ENCODE measurements at regions not wholly inside any gene's neighbourhood (a gene's known extent, or its start where the extent isn't known, plus 50 kb on each side); places are given as distances from the start of the nearest gene placed in this dataset.

DNA sequence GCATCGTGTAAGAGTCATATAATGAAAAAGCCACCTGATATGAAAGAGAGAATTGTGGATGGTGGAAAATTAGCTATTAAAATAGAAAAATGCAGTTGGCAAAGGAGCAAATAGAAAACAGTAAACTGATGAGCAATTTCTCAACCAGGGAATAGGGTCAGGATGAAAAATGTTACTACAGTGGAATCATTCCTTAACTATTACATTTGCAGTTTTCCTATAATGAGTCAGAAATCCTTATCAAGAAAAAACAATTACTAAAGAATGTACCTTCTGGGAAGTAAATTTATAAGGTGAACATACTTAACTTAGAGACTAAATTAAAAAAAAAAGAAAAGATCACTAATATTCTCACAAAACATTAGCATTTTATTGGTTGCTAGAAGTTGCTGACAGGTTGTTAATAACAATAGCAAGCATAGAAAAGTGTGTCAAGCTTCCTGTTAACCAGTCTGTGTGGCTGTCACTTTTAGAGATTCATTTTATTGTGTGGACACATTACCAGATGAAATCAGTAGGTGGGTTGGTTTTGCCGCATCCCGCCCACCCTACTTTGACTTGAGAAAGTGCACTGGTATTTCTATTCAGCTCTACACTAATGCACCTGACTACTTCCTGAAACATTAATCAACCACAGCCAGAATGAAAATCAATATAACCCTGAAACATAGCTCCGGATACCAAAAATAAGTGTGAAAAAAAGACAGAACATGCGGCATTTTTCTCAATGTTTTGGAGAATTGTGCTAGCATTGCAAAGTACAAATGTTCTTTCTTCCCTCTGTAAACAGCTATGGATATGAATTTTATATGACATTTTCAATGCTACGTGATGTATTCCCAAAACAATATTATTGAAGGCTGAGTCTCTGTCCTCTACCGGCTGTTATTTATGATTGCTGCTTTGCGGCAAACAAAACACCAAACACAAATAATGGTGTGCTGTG is 576.7 kb downstream of the SLC16A7 start:
- TF ChIP-seq EGR1 (IDR thresholded peaks at IDR 0.05; ENCODE audit: low read depth in 2 of 2) (no peak), YY1 (IDR thresholded peaks at IDR 0.05) (no peak), TAF1 (conservative IDR thresholded peaks at IDR 0.05) (no peak), RAD21 (IDR thresholded peaks at IDR 0.05) (no peak), JUND (IDR thresholded peaks at IDR 0.05) (no peak)
- TF ChIP-seq, protein P1, sequence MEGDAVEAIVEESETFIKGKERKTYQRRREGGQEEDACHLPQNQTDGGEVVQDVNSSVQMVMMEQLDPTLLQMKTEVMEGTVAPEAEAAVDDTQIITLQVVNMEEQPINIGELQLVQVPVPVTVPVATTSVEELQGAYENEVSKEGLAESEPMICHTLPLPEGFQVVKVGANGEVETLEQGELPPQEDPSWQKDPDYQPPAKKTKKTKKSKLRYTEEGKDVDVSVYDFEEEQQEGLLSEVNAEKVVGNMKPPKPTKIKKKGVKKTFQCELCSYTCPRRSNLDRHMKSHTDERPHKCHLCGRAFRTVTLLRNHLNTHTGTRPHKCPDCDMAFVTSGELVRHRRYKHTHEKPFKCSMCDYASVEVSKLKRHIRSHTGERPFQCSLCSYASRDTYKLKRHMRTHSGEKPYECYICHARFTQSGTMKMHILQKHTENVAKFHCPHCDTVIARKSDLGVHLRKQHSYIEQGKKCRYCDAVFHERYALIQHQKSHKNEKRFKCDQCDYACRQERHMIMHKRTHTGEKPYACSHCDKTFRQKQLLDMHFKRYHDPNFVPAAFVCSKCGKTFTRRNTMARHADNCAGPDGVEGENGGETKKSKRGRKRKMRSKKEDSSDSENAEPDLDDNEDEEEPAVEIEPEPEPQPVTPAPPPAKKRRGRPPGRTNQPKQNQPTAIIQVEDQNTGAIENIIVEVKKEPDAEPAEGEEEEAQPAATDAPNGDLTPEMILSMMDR (IDR thresholded peaks at IDR 0.05; ENCODE audit: low read depth, low read length, missing input control), result no peak
- TF ChIP-seq, protein P2, sequence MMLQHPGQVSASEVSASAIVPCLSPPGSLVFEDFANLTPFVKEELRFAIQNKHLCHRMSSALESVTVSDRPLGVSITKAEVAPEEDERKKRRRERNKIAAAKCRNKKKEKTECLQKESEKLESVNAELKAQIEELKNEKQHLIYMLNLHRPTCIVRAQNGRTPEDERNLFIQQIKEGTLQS (IDR thresholded peaks at IDR 0.05), result no peak
- TF ChIP-seq, protein P3, sequence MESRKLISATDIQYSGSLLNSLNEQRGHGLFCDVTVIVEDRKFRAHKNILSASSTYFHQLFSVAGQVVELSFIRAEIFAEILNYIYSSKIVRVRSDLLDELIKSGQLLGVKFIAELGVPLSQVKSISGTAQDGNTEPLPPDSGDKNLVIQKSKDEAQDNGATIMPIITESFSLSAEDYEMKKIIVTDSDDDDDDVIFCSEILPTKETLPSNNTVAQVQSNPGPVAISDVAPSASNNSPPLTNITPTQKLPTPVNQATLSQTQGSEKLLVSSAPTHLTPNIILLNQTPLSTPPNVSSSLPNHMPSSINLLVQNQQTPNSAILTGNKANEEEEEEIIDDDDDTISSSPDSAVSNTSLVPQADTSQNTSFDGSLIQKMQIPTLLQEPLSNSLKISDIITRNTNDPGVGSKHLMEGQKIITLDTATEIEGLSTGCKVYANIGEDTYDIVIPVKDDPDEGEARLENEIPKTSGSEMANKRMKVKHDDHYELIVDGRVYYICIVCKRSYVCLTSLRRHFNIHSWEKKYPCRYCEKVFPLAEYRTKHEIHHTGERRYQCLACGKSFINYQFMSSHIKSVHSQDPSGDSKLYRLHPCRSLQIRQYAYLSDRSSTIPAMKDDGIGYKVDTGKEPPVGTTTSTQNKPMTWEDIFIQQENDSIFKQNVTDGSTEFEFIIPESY (IDR thresholded peaks at IDR 0.05), result no peak
- TF ChIP-seq, protein P4, sequence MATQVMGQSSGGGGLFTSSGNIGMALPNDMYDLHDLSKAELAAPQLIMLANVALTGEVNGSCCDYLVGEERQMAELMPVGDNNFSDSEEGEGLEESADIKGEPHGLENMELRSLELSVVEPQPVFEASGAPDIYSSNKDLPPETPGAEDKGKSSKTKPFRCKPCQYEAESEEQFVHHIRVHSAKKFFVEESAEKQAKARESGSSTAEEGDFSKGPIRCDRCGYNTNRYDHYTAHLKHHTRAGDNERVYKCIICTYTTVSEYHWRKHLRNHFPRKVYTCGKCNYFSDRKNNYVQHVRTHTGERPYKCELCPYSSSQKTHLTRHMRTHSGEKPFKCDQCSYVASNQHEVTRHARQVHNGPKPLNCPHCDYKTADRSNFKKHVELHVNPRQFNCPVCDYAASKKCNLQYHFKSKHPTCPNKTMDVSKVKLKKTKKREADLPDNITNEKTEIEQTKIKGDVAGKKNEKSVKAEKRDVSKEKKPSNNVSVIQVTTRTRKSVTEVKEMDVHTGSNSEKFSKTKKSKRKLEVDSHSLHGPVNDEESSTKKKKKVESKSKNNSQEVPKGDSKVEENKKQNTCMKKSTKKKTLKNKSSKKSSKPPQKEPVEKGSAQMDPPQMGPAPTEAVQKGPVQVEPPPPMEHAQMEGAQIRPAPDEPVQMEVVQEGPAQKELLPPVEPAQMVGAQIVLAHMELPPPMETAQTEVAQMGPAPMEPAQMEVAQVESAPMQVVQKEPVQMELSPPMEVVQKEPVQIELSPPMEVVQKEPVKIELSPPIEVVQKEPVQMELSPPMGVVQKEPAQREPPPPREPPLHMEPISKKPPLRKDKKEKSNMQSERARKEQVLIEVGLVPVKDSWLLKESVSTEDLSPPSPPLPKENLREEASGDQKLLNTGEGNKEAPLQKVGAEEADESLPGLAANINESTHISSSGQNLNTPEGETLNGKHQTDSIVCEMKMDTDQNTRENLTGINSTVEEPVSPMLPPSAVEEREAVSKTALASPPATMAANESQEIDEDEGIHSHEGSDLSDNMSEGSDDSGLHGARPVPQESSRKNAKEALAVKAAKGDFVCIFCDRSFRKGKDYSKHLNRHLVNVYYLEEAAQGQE (IDR thresholded peaks at IDR 0.05), result no peak
- TF ChIP-seq, protein P5, sequence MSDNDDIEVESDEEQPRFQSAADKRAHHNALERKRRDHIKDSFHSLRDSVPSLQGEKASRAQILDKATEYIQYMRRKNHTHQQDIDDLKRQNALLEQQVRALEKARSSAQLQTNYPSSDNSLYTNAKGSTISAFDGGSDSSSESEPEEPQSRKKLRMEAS (IDR thresholded peaks at IDR 0.05), result no peak
